ENCODE measurements at regions not wholly inside any gene's neighbourhood (a gene's known extent, or its start where the extent isn't known, plus 50 kb on each side); places are given as distances from the start of the nearest gene placed in this dataset.

GRCh38 chr2:38176619-38177021 is 100.7 kb upstream of the CYP1B1 start:
- DNase-seq (ENCODE audit: low spot score), result no peak
- intact Hi-C loops (cut with DNase I), result no loop called here

GRCh38 chr2:38174646-38175423 is 98.9 kb upstream of the CYP1B1 start:
- intact Hi-C loops (cut with DNase I), result no loop called here
- DNase-seq (ENCODE audit: low spot score), result no peak

GRCh38 chr2:38174131-38174530 is 98.2 kb upstream of the CYP1B1 start:
- no peak for DNase-seq (ENCODE audit: low spot score)
- intact Hi-C loops (cut with DNase I), result no loop called here

DNA sequence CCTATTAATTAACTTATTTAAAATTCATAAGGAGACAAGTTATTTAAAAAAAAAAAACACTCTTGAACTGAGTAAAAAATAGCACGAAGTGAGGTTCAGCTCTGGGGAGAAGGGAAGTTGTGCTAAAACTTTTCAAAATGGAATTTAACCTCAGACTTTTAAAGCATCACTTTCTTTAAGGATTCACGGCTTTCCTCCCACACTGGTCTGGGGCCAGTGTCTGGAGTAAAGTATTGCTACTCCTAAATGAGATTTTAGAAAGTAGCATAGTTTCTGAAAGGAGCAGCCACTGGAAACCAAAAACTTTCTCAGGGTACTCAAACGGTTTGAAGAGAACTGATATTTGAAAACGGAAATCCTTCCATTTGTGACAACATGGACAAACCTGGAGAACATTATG is 97.7 kb upstream of the CYP1B1 start:
- DNase-seq (ENCODE audit: low spot score), result no peak
- intact Hi-C loops (cut with DNase I), result no loop called here

DNA sequence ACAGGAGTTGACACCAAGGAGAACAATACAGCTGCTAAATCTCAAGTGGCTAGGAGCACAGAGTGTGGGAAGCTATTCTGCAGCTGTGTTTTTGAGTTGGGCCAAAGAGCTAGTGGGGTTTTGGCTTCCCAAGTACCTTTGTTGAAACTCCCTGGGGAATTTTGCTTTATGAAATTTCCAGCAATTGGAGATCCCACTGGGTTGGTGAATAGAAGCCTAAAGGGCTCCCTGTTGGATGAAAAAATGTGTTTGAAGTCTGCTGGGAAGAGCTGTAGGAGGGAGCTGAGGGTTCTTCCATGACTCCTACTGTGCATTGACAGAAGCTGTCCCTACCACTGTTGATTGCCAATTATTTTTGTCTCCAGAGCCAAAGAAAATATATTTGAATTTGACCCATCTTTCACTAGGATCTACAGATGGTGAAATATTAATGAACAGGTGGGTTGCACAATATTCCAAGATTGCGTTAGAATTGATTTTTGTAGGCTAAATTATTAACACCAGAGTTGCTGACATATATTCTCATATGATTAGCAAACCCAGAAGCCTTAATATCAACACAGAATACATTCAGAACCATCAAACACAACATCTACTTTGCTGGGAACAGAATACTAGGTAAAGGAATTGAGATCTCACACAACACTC is 95.4 kb upstream of the CYP1B1 start:
- no peak for DNase-seq (ENCODE audit: low spot score)
- intact Hi-C loops (cut with DNase I), result no loop called here

- intact Hi-C loops (cut with DNase I), result no loop called here
- DNase-seq (ENCODE audit: low spot score), result no peak
Observed at GRCh38 chr2:38170733-38171132, 94.8 kb upstream of the CYP1B1 start.

DNA sequence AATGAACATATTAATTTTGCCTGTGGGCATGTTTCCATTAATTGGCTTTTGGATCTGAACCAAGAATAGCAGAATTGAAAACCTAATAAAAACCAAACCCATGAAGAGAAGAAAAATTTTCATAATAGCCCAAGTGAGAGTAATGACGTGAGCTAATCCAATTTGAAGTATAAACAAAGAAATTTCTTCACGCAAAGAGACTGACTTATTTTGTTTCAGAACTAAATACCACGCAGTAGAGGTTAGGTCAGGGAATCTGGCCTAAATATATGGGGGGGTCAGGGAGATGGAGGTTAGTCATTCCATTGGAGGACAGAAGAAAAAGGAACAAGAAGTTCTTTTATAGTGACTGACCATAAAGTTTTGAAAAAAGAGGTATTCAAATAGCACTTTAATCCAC is 94.1 kb upstream of the CYP1B1 start:
- DNase-seq (ENCODE audit: low spot score), result no peak
- intact Hi-C loops (cut with DNase I), result no loop called here

DNA sequence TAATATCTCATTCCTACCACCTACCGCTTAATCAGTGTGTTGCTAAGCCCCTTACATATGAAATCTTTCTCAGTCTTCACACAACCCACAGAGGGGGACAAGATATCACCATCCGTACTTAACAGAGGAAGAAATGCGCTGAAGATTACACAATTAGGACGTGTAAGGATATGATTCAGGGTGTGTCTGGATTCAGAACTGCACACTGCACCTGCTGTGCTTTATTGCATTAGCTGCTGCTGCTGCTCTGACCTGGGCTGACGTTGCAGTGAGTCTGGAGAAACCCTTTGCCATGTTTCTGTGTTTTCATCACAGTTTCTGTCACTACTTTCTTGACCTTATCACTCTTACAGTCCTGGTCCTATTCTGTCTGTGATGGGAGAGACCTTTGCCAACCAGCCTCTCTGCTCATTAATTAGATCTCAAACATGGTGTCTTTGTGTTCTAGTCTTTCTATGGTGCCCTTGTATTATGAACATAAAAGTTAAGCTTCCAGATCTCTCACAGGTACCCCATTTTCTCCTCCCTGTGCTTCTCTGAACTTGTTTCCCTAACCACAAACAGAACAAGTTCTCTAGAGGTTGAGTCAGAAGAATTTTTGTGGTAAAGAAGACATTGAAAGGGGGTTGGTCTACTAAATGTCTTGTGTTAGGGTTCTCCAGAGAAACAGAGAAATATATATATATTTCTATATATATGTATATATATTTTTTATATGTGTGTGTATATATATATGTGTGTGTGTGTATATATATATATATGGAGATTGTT is 92.9 kb upstream of the CYP1B1 start:
- intact Hi-C loops (cut with DNase I), result no loop called here
- DNase-seq (ENCODE audit: low spot score), result no peak

DNA sequence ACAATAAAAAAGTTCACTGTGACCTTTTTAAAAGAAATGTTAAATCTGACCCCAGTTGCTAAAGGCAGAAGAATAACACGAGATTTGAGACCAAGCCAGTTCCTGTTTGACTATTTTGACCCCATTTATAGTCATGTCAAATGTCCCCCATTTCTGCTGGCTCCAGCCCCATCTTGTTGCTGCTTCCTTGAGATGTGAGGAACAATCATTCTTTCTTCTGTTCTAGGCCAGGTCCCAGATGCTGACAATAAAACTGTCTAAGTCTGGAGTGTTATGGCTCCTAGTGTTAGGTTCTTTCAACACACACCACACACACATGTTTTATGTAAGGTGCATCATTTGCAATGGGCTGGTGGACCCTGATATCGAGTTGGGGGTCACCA is 92.0 kb upstream of the CYP1B1 start:
- intact Hi-C loops (cut with DNase I), result no loop called here
- DNase-seq (ENCODE audit: low spot score), result no peak

DNA sequence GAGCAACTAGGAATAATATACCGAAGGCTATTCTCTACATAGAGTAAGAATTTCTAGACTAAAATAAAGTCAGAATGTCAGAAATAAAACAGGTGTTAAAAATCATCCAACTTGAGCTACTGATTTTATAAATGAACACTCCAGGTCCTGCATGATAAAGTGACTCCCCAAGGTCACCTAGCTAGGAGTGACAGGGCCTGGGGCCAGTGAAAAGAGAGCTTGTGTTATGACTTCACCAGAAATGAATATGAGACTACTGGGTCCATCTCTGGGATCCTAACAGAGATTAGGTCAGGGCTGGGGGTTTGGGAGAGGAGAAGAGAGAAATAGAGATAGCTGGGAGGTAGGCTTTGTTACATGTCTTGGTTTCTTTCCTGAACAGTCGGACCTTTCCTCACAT is 89.7 kb upstream of the CYP1B1 start:
- DNase-seq (ENCODE audit: low spot score), result no peak
- intact Hi-C loops (cut with DNase I), result no loop called here

GRCh38 chr2:38164881-38165280 is 88.9 kb upstream of the CYP1B1 start:
- intact Hi-C loops (cut with DNase I), result no loop called here
- DNase-seq (ENCODE audit: low spot score), result no peak

DNA sequence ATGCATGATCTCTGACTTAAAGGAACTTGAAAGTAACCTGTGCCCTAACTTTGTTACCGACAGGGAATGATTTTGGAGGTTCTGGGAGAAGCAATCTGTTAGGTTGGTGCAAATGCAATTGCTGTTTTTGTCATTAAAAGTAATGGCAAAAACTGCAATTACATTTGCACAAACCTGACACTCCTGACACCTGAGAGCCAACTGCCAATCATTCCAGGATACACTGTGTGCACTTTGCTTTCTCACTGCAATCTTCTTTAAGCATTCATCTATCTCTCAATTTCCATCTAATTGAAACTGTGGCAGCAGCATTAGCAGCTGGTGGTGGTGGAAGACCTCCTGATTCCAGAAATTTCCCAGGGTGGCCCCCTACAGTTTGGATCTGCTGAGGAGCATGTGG is 87.6 kb upstream of the CYP1B1 start:
- no peak for DNase-seq (ENCODE audit: low spot score)
- intact Hi-C loops (cut with DNase I), result no loop called here

DNA sequence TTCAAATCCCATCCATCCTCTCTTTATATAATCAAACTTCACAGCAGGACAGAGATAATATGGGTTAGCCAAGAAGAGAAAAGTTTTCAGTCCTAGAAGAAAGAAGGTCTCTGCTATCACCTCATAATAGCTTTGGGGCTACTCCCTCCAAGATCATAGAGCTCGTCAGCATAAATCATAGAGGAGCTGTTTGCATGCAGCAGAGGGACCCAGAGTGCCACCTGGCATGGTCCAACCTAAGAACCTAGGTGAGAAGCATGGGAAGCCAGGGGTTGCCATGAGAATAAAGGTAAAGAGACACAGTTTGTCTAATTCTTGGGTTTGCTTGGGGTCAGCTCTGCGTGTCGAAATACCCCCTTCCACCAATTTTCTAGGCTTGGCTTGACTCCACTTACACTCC is 87.1 kb upstream of the CYP1B1 start:
- DNase-seq (ENCODE audit: low spot score), result no peak

GRCh38 chr2:38160516-38160915 is 84.6 kb upstream of the CYP1B1 start:
- intact Hi-C loops (cut with DNase I), result no loop called here

More for the DNA sequence above, 87.1 kb upstream of the CYP1B1 start:
- intact Hi-C loops (cut with DNase I), result no loop called here

GRCh38 chr2:38159597-38159996 is 83.6 kb upstream of the CYP1B1 start:
- no peak for DNase-seq (ENCODE audit: low spot score)
- intact Hi-C loops (cut with DNase I), result no loop called here

More at GRCh38 chr2:38160516-38160915, 84.6 kb upstream of the CYP1B1 start:
- no peak for DNase-seq (ENCODE audit: low spot score)

DNA sequence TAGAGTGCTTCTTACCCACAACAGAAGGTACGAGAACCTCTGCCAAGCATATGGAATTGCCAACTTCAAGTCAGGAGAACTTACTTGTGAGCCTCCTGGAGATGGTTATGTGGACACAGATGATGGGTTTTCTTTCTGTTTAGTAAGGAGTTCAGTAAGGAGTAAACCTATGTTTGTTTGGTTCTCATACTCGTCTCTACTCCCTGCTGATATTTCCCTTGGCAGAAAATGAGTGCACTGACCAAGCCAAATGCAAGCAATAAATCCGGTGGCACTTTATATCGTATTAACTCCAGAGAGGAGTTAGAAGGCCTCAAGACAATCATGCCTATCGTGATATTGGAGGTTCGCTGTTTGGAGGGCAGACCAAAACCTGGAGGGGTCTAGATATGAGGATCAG is 83.2 kb upstream of the CYP1B1 start:
- intact Hi-C loops (cut with DNase I), result no loop called here
- DNase-seq (ENCODE audit: low spot score), result no peak

GRCh38 chr2:38158378-38159118 is 82.6 kb upstream of the CYP1B1 start:
- intact Hi-C loops (cut with DNase I), result no loop called here
- DNase-seq (ENCODE audit: low spot score), result no peak

- DNase-seq (ENCODE audit: low spot score), result no peak
- intact Hi-C loops (cut with DNase I), result no loop called here
Observed at GRCh38 chr2:38156436-38156835, 80.5 kb upstream of the CYP1B1 start.

DNA sequence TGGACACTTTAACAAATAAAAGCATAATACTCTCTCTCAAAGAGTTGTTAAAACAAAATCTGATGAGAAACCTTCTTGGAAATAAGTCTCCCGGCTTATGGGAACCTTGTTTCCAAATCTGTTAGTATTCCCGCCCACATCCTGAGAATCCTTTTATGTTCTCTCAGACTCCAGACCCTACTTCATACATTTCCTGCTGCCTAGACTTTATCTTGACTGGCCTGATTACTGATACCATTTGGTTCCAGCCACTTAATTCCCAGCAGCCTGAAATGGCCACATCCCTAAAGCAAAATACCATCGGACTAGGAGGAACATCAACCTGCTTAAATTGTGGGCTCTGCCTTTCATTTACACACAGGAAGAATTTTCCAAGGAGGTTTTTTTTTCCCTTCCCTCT is 79.1 kb upstream of the CYP1B1 start:
- no peak for DNase-seq (ENCODE audit: low spot score)
- intact Hi-C loops (cut with DNase I), result no loop called here

DNA sequence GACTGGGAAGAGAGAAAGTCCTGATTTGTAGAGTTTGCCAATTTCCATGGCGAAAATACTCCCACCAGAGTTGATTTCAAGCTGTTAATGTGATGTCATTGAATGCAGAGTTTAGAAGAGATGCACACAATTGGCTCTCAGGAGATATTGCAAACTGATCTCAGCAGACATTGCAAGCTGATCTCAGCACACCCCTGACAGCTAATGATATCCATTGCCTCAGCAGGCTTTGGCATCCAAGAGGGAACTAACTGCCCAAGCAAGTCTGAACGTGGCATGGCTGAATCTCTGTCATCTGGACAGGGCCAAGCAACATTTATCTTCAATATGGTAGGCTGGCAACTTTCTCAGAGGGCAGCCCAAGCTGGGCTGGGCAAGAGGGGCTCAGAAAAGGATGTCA is 78.4 kb upstream of the CYP1B1 start:
- intact Hi-C loops (cut with DNase I), result no loop called here
- DNase-seq (ENCODE audit: low spot score), result no peak

All from posterior vena cava (tissue), 2 donors.